ENCODE measurements at regions not wholly inside any gene's neighbourhood (a gene's known extent, or its start where the extent isn't known, plus 50 kb on each side); places are given as distances from the start of the nearest gene placed in this dataset.
A peak's percentile ranks its signal among the peaks of the same experiment; 100 is the strongest.

DNA sequence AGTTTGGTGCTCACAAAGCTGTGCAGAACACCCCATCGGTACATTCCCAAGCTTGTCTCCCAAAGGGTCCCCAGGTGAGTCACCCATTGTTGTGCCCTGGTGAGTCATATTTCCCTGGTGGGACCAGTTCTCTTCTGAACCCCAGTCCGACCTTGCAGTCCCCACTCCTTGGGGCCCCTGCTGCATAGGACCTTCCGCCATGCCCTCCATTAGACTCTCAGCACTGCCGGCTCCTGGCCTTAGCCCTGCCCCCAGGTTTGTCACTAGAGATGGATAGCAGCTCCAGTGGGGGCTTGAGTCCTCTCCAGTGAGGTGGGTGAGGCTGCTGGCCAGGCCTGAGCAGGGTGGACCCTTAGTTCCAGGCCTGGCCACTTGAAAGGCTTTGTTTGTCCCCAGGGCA lies 80.5 kb upstream of the MKI67 start:
- H3K9me3 ChIP-seq, result no peaks in the 10 kb centered on the region
- no peak overlapping the region for H3K4me3 ChIP-seq
- no peak for ATAC-seq
- intact Hi-C loops (cut with DNase I), result no loop called here
- peaks cover 0 to 31% (median 6%) of the 10 kb centered on the region in 3 donors for H3K27me3 ChIP-seq (ENCODE audit: insufficient read depth in 3 of 3, low read length in 2 of 3)
- TF ChIP-seq, protein P1, sequence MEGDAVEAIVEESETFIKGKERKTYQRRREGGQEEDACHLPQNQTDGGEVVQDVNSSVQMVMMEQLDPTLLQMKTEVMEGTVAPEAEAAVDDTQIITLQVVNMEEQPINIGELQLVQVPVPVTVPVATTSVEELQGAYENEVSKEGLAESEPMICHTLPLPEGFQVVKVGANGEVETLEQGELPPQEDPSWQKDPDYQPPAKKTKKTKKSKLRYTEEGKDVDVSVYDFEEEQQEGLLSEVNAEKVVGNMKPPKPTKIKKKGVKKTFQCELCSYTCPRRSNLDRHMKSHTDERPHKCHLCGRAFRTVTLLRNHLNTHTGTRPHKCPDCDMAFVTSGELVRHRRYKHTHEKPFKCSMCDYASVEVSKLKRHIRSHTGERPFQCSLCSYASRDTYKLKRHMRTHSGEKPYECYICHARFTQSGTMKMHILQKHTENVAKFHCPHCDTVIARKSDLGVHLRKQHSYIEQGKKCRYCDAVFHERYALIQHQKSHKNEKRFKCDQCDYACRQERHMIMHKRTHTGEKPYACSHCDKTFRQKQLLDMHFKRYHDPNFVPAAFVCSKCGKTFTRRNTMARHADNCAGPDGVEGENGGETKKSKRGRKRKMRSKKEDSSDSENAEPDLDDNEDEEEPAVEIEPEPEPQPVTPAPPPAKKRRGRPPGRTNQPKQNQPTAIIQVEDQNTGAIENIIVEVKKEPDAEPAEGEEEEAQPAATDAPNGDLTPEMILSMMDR (IDR thresholded peaks at IDR 0.05), result no peak
- H3K36me3 ChIP-seq (ENCODE audit: insufficient read depth in 1 of 2, low read depth in 1 of 2), result no peaks in the 10 kb centered on the region
- no peak for DNase-seq
- no peak overlapping the region for H3K27ac ChIP-seq
- no peaks in the 10 kb centered on the region for H3K4me1 ChIP-seq
- WGBS, 3 donors, result 91 to 94% (median 92%) methylated on average over 4 of the region's 4 CpGs

DNA sequence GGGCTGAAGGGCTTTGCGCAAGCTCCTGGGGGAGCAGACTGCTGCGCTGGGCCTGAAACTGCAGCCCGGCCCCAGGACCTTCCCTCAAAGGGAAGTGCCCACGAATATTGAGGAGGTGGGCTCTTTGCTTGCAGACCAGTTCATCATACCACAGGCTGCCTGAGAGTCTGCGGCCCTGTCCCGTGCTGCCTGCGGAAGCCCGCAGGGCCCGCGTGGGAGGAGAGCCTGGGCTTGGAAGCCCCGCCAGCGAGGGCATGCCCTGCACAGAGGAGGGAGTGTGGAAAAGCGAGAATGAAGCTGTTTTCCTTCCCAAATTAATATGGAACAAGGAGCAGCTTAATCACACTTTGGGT lies 83.6 kb upstream of the MKI67 start:
- intact Hi-C loops (cut with DNase I), result no loop called here
- H3K4me3 ChIP-seq, result peak overlapping the region; percentile 69
- peaks cover 0 to 31% (median 6%) of the 10 kb centered on the region in 3 donors for H3K27me3 ChIP-seq (ENCODE audit: insufficient read depth in 3 of 3, low read length in 2 of 3)
- no peaks in the 10 kb centered on the region for H3K36me3 ChIP-seq (ENCODE audit: insufficient read depth in 1 of 2, low read depth in 1 of 2)
- WGBS, 3 donors, result 69 to 83% (median 72%) methylated on average over 13 of the region's 13 CpGs
- no peak for ATAC-seq
- no peak for DNase-seq
- no peak overlapping the region for H3K27ac ChIP-seq
- H3K9me3 ChIP-seq, result no peaks in the 10 kb centered on the region
- no peaks in the 10 kb centered on the region for H3K4me1 ChIP-seq
- TF ChIP-seq, protein P1 (IDR thresholded peaks at IDR 0.05), result no peak

DNA sequence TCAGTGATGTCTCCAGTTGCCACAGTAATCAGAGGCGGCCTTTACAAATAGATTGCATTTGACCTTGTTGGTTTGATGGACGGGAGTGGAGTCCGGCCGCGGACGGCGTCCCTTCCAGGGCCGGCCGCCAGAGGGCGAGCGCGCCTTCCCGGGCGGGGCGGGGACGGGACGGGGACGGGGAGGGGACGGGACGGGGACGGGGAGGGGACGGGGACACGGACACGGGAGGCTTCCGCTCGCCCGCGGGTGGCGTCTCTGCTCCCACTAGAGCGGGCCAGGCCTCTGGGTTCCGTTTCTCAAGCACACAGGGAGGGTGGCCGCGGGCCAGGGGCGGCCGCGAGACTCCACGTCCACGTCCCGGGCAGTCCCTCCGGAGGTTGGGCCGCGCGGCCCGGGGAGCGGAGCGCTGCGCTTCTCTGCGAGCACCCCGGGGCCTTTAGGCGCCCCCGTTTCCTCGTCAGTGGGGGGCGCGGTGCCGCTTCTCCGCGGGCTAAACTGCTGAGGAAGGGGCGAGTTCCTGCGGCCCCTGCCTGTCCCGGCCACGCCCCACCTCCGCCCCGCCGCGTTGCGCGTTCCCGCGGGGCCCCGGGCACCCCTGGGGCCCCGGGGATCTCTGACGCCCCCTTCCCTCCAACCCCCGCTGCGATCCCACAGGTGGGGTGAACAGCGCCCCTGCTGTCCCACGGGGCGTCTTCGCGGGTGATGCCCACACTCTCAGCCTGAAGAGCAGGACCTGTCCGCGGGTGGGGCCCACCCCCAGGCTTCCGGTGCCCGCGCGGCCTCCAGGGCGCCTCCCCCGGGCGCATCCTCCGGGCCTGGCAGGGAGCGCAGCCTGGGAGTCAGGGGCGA lies 84.2 kb upstream of the MKI67 start:
- peaks cover 0 to 31% (median 7%) of the 10 kb centered on the region in 3 donors for H3K27me3 ChIP-seq (ENCODE audit: insufficient read depth in 3 of 3, low read length in 2 of 3)
- no peaks in the 10 kb centered on the region for H3K9me3 ChIP-seq
- intact Hi-C loops (cut with DNase I), result no loop called here
- whole genome bisulfite sequencing, 3 donors, result 3 to 5% (median 3%) methylated on average over 50 to 91 of the region's 91 CpGs
- no peaks in the 10 kb centered on the region for H3K4me1 ChIP-seq
- peak; percentile 66 to 77 for DNase-seq
- TF ChIP-seq, protein P1 (IDR thresholded peaks at IDR 0.05), result peak; percentile 57
- peak; percentile 55 to 80 (median 72) for ATAC-seq
- no peak overlapping the region for H3K27ac ChIP-seq
- no peaks in the 10 kb centered on the region for H3K36me3 ChIP-seq (ENCODE audit: insufficient read depth in 1 of 2, low read depth in 1 of 2)
- peak overlapping the region; percentile 69 for H3K4me3 ChIP-seq

DNA sequence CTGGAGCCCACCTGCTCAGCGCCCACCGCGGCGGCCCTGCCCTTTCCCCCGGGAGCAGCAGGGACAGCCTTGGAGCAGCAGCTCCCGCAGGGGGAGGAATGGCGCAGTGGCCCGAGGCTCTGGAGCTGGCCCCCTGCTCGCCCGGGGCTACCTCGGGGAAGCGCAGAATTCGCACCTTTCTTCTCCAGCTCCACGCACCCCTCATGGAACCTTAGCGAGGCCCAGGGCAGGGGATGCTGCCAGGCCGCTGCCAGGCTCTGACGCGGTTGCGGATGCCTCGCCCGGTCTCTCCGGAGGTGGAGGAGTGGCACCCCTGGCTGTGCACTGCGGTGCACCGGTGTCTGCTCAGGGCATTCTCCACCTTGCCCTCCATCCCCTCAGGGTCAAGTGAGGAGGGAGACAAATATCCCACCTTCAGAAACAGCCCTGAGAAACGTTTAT lies 84.9 kb upstream of the MKI67 start:
- TF ChIP-seq, protein P1 (IDR thresholded peaks at IDR 0.05), result no peak
- Histone ChIP-seq H3K27me3 (ENCODE audit: insufficient read depth in 3 of 3, low read length in 2 of 3) (peaks cover 0 to 31% (median 8%) of the 10 kb centered on the region in 3 donors), H3K4me1 (no peaks in the 10 kb centered on the region), H3K27ac (no peak overlapping the region), H3K36me3 (ENCODE audit: insufficient read depth in 1 of 2, low read depth in 1 of 2) (no peaks in the 10 kb centered on the region), H3K4me3 (peak overlapping the region; percentile 69), H3K9me3 (no peaks in the 10 kb centered on the region)
- 55 to 72% (median 61%) methylated on average over 20 to 25 of the region's 25 CpGs for WGBS, 3 donors
- ATAC-seq (peak in 1 of 4 donors; percentile 11), DNase-seq (peak in 1 of 2 donors; percentile 56)
- intact Hi-C loops (cut with DNase I), result no loop called here
